ENCODE measurements at regions not wholly inside any gene's neighbourhood (a gene's known extent, or its start where the extent isn't known, plus 50 kb on each side); places are given as distances from the start of the nearest gene placed in this dataset.

GRCh38 chrX:57977992-57978391, 67.7 kb upstream of the ZXDA start:
- Histone ChIP-seq H3K9me3 (no peaks in the 10 kb centered on the region), H3K27ac (no peak overlapping the region), H3K36me3 (no peaks in the 10 kb centered on the region), H3K27me3 (replicated peaks; ENCODE audit: insufficient read depth) (no peaks in the 10 kb centered on the region), H3K4me1 (replicated peaks) (no peaks in the 10 kb centered on the region), H3K4me3 (no peak overlapping the region)
- DNase-seq (ENCODE audit: low spot score), result no peak
- TF ChIP-seq POLR2AphosphoS5 (IDR thresholded peaks at IDR 0.05) (no peak), POLR2A (IDR thresholded peaks at IDR 0.05) (no peak)
- TF ChIP-seq, protein P1, sequence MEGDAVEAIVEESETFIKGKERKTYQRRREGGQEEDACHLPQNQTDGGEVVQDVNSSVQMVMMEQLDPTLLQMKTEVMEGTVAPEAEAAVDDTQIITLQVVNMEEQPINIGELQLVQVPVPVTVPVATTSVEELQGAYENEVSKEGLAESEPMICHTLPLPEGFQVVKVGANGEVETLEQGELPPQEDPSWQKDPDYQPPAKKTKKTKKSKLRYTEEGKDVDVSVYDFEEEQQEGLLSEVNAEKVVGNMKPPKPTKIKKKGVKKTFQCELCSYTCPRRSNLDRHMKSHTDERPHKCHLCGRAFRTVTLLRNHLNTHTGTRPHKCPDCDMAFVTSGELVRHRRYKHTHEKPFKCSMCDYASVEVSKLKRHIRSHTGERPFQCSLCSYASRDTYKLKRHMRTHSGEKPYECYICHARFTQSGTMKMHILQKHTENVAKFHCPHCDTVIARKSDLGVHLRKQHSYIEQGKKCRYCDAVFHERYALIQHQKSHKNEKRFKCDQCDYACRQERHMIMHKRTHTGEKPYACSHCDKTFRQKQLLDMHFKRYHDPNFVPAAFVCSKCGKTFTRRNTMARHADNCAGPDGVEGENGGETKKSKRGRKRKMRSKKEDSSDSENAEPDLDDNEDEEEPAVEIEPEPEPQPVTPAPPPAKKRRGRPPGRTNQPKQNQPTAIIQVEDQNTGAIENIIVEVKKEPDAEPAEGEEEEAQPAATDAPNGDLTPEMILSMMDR (IDR thresholded peaks at IDR 0.05), result no peak
- intact Hi-C loops (cut with DNase I), result no loop called here
- 65% methylated on average over 6 of the region's 6 CpGs for WGBS

GRCh38 chrX:57964975-57965374, 54.7 kb upstream of the ZXDA start:
- WGBS, result 88% methylated on average over 1 of the region's 1 CpG
- H3K4me3 ChIP-seq, result no peak overlapping the region
- TF ChIP-seq POLR2AphosphoS5 (IDR thresholded peaks at IDR 0.05), result no peak
- no peak for TF ChIP-seq POLR2A (IDR thresholded peaks at IDR 0.05)
- TF ChIP-seq, protein P1 (IDR thresholded peaks at IDR 0.05), result no peak
- no peaks in the 10 kb centered on the region for H3K27me3 ChIP-seq (replicated peaks; ENCODE audit: insufficient read depth)
- intact Hi-C loops (cut with DNase I), result no loop called here
- H3K9me3 ChIP-seq, result no peaks in the 10 kb centered on the region
- no peak for DNase-seq (ENCODE audit: low spot score)
- H3K27ac ChIP-seq, result no peak overlapping the region
- H3K4me1 ChIP-seq (replicated peaks), result no peaks in the 10 kb centered on the region
- H3K36me3 ChIP-seq, result no peaks in the 10 kb centered on the region

Data from prostate gland (tissue), 2 donors.